Common myeloid progenitor, CD34-positive (primary cell): ENCODE measurements at regions not wholly inside any gene's neighbourhood (a gene's known extent, or its start where the extent isn't known, plus 50 kb on each side); places are given as distances from the start of the nearest gene placed in this dataset.

Experiments
- CTCF ChIA-PET: fragments of 350-600 bp; sonication (Branson Sonifier 250); formaldehyde crosslinking; loops from one replicate; lab custom pipeline; 2021; ENCODE audit warnings: antibody characterized with exemption; lab: Charles Lee
- POLR2A ChIA-PET: fragments of 350-600 bp; sonication (Branson Sonifier 250); formaldehyde crosslinking; loops from one replicate; lab custom pipeline; 2021; ENCODE audit warnings: antibody characterized with exemption; lab: Charles Lee
- DNase-seq, 3 donors: peaks; one replicate each; pipeline versions ENCODE4 v3.0.0 to v3.0.0-alpha.2; 2013
- H3K27ac ChIP-seq, 2 experiments: 1 replicate in 1 of 2; 2 replicates in 1 of 2; pipeline ENCODE4 v1.7.0; 2013; ENCODE audit warnings: inconsistent platforms in 2 of 2, low read length in 2 of 2, mild to moderate bottlenecking in 2 of 2, low read depth in 1 of 2, moderate library complexity in 1 of 2; ENCODE audit not compliant: severe bottlenecking in 2 of 2, insufficient read depth in 1 of 2, poor library complexity in 1 of 2
- H3K27me3 ChIP-seq, 5 experiments: replicated peaks in 2 of 5; 1 replicate in 3 of 5; 2 replicates in 2 of 5; pipeline versions ENCODE4 v1.6.1 to v1.7.0; 2013; ENCODE audit warnings: low read length in 4 of 5, mild to moderate bottlenecking in 2 of 5, moderate library complexity in 2 of 5, inconsistent platforms in 1 of 5; ENCODE audit not compliant: insufficient read depth in 5 of 5, control insufficient read depth in 4 of 5
- H3K36me3 ChIP-seq, 4 experiments: 1 replicate in 2 of 4; 2 replicates in 2 of 4; pipeline versions ENCODE4 v1.6.1 to v1.7.0; 2013; ENCODE audit warnings: low read length in 3 of 4, control low read depth in 1 of 4, mild to moderate bottlenecking in 1 of 4; ENCODE audit not compliant: control insufficient read depth in 4 of 4, insufficient read depth in 4 of 4
- H3K4me1 ChIP-seq, 4 experiments: 1 replicate in 3 of 4; 2 replicates in 1 of 4; pipeline versions ENCODE4 v1.6.1 to v1.7.1; 2013; ENCODE audit warnings: low read length in 3 of 4, mild to moderate bottlenecking in 3 of 4, control low read depth in 1 of 4, inconsistent platforms in 1 of 4, moderate library complexity in 1 of 4; ENCODE audit not compliant: control insufficient read depth in 4 of 4, insufficient read depth in 4 of 4; ENCODE audit errors: control extremely low read depth in 1 of 4
- H3K4me3 ChIP-seq, 7 experiments: 1 replicate in 4 of 7; 2 replicates in 3 of 7; pipeline versions ENCODE4 v1.5.1 to v1.7.0; 2013; ENCODE audit warnings: mild to moderate bottlenecking in 7 of 7, low read length in 6 of 7, moderate library complexity in 6 of 7, inconsistent platforms in 2 of 7, low read depth in 2 of 7, control low read depth in 1 of 7; ENCODE audit not compliant: insufficient read depth in 4 of 7, control insufficient read depth in 1 of 7; ENCODE audit errors: extremely low read depth in 1 of 7
- H3K9me3 ChIP-seq, 5 experiments: 1 replicate in 4 of 5; 2 replicates in 1 of 5; pipeline versions ENCODE4 v1.6.1 to v1.7.1; 2013; ENCODE audit warnings: low read length in 4 of 5, mild to moderate bottlenecking in 2 of 5, inconsistent platforms in 1 of 5, low read depth in 1 of 5, moderate library complexity in 1 of 5; ENCODE audit not compliant: control insufficient read depth in 4 of 5, insufficient read depth in 2 of 5; ENCODE audit errors: control extremely low read depth in 1 of 5
- WGBS: methylation state at CpG from one replicate; pipeline ENCODE4 v1.1.5; 2013; ENCODE audit not compliant: insufficient coverage; 5-methylcytosine and 5-hydroxymethylcytosine counted together

DNA sequence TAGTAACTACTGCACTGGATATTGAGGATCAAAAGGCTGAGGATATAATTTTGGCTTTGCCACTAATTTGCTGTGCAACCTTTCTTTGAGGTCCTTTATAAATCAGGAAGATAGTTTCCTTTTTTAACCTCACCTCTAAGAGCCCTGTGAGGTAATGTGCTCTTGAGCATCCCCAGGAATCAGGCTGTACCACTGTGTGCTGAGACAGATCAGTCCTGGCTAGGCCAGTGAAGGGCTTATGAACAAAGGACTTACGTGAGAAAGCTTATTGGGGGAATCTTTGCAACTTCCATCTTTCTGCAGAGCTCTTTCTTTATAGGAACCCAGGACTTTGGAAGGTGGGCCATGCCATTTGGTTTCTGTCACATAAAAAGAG lies 188.9 kb downstream of the SIPA1L2 start:
- WGBS, result 100% methylated on average over 1 of the region's 1 CpG
- Histone ChIP-seq H3K9me3 (peaks cover 0 to 4% (median 0%) of the 10 kb centered on the region in 5 experiments), H3K27me3 (no peaks in the 10 kb centered on the region), H3K27ac (no peak overlapping the region), H3K4me1 (no peaks in the 10 kb centered on the region), H3K4me3 (no peak overlapping the region), H3K36me3 (no peaks in the 10 kb centered on the region)
- POLR2A ChIA-PET, result no interaction called here
- DNase-seq, result no peak
- CTCF ChIA-PET, result no interaction called here

DNA sequence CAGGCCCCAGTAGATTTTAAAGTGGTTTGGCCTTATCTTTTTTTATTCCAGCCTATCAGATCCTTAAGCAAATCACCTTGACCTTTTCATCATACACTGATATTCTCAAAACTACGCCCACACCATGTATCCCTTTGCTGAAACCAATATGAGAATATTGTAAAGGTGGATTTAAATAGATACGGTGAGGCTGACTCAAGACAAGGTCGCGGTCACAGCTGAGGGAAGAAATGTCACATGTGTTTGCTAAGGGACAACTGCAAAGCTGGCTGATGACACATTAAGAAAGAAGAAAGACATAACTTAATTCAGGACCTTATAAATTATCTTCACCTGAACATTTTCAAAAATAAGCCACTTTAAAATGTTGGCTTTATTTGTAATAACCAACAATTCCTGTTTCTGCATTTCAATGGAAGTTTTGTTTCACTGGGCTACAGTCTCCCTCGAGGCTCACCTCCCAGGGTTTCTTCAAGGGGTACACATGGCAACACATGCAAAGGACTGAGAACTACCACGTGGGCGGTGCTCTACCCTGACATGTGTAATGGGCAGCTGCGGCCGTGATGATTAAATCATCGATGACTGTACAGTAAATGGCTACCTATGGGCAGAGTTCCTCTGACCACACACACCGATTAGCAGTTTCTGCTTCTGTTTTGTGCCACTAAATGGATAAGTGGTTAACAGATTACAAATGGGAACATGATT lies 189.5 kb downstream of the SIPA1L2 start:
- no peaks in the 10 kb centered on the region for H3K36me3 ChIP-seq
- ChIA-PET CTCF (no interaction called here), POLR2A (no interaction called here)
- peaks cover 0 to 4% (median 0%) of the 10 kb centered on the region in 5 experiments for H3K9me3 ChIP-seq
- no peaks in the 10 kb centered on the region for H3K27me3 ChIP-seq
- no peak overlapping the region for H3K27ac ChIP-seq
- no peaks in the 10 kb centered on the region for H3K4me1 ChIP-seq
- no peak for DNase-seq
- no peak overlapping the region for H3K4me3 ChIP-seq
- WGBS, result 100% methylated on average over 10 of the region's 11 CpGs

DNA sequence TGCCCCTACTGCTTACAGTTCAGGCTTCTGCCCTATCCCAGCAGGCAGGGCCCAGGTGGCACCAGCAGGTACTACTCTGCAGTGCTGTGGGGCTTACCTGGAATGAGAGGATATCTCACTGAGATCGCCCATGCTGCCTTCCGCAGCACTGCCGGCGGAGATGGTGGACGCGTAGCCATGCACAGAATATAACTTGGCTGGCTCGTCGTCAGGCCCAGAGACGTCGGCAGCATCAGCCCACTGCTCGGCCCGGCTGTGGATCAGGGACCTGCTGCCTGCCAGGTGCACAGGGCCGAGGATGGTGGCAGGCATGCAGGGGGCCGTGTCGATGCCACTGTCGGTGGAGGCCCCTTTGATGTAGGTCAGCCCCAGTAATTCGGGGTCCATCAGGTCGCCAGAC lies 190.9 kb downstream of the SIPA1L2 start:
- WGBS, result 98% methylated on average over 17 of the region's 18 CpGs
- H3K27me3 ChIP-seq, result no peaks in the 10 kb centered on the region
- peaks cover 0 to 4% (median 0%) of the 10 kb centered on the region in 5 experiments for H3K9me3 ChIP-seq
- H3K36me3 ChIP-seq, result no peaks in the 10 kb centered on the region
- CTCF ChIA-PET, result no interaction called here
- H3K4me1 ChIP-seq, result no peaks in the 10 kb centered on the region
- no peak overlapping the region for H3K4me3 ChIP-seq
- POLR2A ChIA-PET, result no interaction called here
- no peak overlapping the region for H3K27ac ChIP-seq
- no peak for DNase-seq

DNA sequence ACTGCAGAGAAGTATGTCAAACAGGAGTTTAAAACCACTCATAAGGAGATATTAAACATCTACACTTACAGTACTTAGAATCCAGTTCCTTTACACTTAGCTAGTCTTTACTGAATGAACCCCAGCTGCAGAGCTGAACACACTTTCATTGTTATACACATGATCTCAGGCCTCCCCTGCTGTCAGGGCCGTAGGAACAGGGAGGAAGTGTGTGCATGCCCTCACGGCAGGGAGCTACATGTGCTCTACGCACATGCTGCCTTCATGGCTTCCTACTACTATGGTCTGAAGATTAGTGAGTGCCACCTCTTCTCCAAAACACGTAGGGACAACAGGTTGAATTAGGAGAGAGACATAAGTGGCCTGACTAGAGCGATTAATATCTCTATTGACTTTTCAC lies 191.5 kb downstream of the SIPA1L2 start:
- WGBS, result 67% methylated on average over 3 of the region's 5 CpGs

DNA sequence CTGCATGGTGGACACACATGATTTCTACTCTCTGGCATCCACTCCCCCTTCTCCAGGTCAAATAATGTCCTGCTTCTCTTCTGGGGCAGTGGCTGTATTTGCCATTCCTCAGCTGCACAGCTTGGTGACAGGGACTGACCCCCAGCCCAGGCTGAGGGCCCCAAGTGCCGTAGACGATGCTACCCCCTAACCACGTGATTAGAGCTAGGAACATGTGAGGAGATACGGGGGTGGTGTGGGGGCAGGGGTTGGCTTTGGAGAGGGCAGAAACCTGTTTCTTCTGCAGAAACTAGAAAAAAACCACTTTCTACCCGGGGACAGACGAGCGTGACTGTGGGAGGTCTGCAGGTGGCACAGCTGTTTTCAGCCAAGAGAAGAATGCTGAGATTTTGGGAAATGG lies 192.4 kb downstream of the SIPA1L2 start:
- Histone ChIP-seq H3K27ac (no peak overlapping the region), H3K4me1 (no peaks in the 10 kb centered on the region), H3K9me3 (peaks cover 0 to 4% (median 0%) of the 10 kb centered on the region in 5 experiments), H3K4me3 (no peak overlapping the region), H3K36me3 (no peaks in the 10 kb centered on the region), H3K27me3 (no peaks in the 10 kb centered on the region)
- WGBS, result 95% methylated on average over 6 of the region's 7 CpGs
- ChIA-PET CTCF (no interaction called here), POLR2A (no interaction called here)
- no peak for DNase-seq

More for the DNA sequence above, 191.5 kb downstream of the SIPA1L2 start:
- Histone ChIP-seq H3K4me1 (no peaks in the 10 kb centered on the region), H3K4me3 (no peak overlapping the region), H3K27me3 (no peaks in the 10 kb centered on the region), H3K9me3 (peaks cover 0 to 4% (median 0%) of the 10 kb centered on the region in 5 experiments), H3K27ac (no peak overlapping the region), H3K36me3 (no peaks in the 10 kb centered on the region)
- CTCF ChIA-PET, result no interaction called here
- no peak for DNase-seq
- POLR2A ChIA-PET, result no interaction called here

DNA sequence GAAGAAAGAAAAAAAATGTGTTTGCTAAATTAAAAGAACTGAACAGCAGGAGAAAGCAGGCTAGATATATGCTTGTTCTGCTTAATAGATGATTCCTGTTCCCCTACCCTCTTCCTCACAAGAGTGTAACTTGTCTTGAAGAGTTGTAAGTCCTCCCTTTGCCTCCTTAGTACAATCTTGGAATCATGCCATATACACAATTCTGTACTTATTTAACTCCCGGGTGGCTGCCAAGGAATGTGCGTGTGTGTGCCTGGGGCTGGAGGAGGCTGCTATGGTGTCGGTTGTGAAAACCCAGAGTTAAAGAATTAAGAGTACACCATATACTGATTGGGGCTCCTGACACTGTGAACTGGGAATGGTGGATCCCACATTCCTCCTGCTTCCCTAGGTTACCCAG lies 194.2 kb downstream of the SIPA1L2 start:
- Histone ChIP-seq H3K4me3 (no peak overlapping the region), H3K4me1 (no peaks in the 10 kb centered on the region), H3K36me3 (no peaks in the 10 kb centered on the region), H3K27me3 (no peaks in the 10 kb centered on the region), H3K27ac (no peak overlapping the region), H3K9me3 (peaks cover 0 to 4% (median 0%) of the 10 kb centered on the region in 5 experiments)
- 100% methylated on average over 1 of the region's 3 CpGs for WGBS
- POLR2A ChIA-PET, result no interaction called here
- CTCF ChIA-PET, result no interaction called here
- no peak for DNase-seq

DNA sequence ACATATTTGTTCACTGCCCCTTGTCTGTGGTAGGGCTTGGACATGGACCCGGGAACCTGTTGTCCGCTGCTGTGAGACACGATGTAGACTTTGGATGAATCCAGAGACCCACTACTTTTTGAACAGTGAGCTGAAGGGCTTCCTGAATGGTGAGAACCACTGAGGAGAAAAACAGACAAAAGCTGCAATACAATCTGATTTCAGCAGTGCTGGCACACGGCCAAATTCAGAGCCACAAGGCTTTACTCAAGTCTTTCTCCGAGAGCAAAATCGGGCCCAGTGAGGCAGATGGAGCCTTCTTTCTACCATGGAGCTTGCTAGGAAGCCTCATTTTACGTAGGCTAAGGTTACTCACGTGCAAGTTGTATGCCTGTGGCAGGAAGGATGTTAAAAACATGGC lies 197.6 kb downstream of the SIPA1L2 start:
- POLR2A ChIA-PET, result no interaction called here
- WGBS, result 98% methylated on average over 8 of the region's 8 CpGs

More for the DNA sequence above, 197.6 kb downstream of the SIPA1L2 start:
- Histone ChIP-seq H3K4me3 (no peak overlapping the region), H3K27ac (no peak overlapping the region), H3K36me3 (no peaks in the 10 kb centered on the region), H3K27me3 (no peaks in the 10 kb centered on the region), H3K9me3 (peaks cover 0 to 4% (median 0%) of the 10 kb centered on the region in 5 experiments), H3K4me1 (no peaks in the 10 kb centered on the region)
- DNase-seq, result no peak
- CTCF ChIA-PET, result no interaction called here
